NT2/D1 (cell line): ENCODE measurements at regions not wholly inside any gene's neighbourhood (a gene's known extent, or its start where the extent isn't known, plus 50 kb on each side); places are given as distances from the start of the nearest gene placed in this dataset.

Experiments used
- SUZ12 ChIP-seq: IDR thresholded peaks from 2 replicates; pipeline ENCODE4 v1.6.1; 2011; ENCODE audit not compliant: insufficient read length, insufficient read depth; ENCODE audit errors: extremely low read depth
- ZNF274 ChIP-seq: IDR thresholded peaks from 2 replicates; pipeline ENCODE4 v1.6.1; 2011; ENCODE audit warnings: mild to moderate bottlenecking, low read depth, low read length

DNA sequence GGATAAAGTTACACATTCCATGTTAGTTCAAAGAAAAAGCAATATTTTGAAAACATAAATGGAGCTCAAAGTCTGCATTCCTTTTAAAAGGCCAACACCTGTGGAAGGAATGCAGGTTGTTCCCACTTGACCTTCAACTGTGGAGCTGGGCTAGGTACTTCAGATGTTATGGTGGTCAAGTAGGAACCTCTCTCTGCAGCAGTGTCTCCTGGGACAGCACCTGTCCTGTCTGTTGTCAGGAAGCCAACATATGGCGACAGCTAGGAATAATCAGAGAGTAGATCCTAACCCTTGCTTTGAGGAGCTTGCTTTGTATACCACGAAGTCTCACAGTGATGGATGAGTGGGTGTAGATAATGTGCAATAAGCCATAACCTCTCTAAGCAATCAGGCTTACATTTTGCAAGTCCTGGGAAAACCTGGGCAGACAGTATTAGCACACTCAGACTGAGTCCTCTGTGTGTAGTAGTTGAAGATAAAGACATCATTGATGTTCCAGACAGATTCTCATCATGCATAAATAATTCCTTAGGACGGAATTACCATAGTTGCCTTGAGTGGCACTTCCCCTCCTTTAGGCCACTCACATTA lies 347.5 kb downstream of the PRL start:
- TF ChIP-seq SUZ12, result no peak
- no peak for TF ChIP-seq ZNF274
